Neutrophil (primary cell): ENCODE measurements at regions not wholly inside any gene's neighbourhood (a gene's known extent, or its start where the extent isn't known, plus 50 kb on each side); places are given as distances from the start of the nearest gene placed in this dataset.

Experiments
- H3K27ac ChIP-seq: fragments of 200-600 bp; sonication (generic); 2 replicates; pipeline ENCODE4 v1.5.1; 2016; ENCODE audit warnings: mild to moderate bottlenecking, moderate library complexity
- H3K27me3 ChIP-seq: fragments of 200-600 bp; sonication (generic); 2 replicates; pipeline ENCODE4 v1.6.0; 2016; ENCODE audit warnings: mild to moderate bottlenecking
- H3K36me3 ChIP-seq: fragments of 200-600 bp; sonication (generic); 2 replicates; pipeline ENCODE4 v1.5.1; 2017
- H3K4me1 ChIP-seq, 2 experiments: fragments of 200-600 bp in 1 of 2; sonication (generic) in 1 of 2; 1 replicate in 1 of 2; 2 replicates in 1 of 2; pipeline versions ENCODE4 v1.5.1 to v1.6.1; 2013 to 2016; ENCODE audit warnings: low read depth in 1 of 2, low read length in 1 of 2, mild to moderate bottlenecking in 1 of 2, moderate library complexity in 1 of 2; ENCODE audit not compliant: control insufficient read depth in 1 of 2, insufficient read depth in 1 of 2
- H3K4me3 ChIP-seq, 2 experiments: fragments of 200-600 bp in 1 of 2; sonication (generic) in 1 of 2; 1 replicate in 1 of 2; 2 replicates in 1 of 2; pipeline ENCODE4 v1.5.1; 2013 to 2016; ENCODE audit warnings: low read depth in 1 of 2, low read length in 1 of 2, mild to moderate bottlenecking in 1 of 2, moderate library complexity in 1 of 2
- H3K9me3 ChIP-seq: fragments of 200-600 bp; sonication (generic); 2 replicates; pipeline ENCODE4 v1.5.1; 2016
- CTCF ChIP-seq: fragments of 200-600 bp; sonication (generic); IDR thresholded peaks from 2 replicates; pipeline ENCODE4 v1.5.1; 2016; ENCODE audit warnings: antibody characterized with exemption

GRCh38 chr21:27146268-27146667 is 179.4 kb upstream of the ADAMTS5 start:
- Histone ChIP-seq H3K4me1 (no peaks in the 10 kb centered on the region), H3K4me3 (no peak overlapping the region), H3K27me3 (no peaks in the 10 kb centered on the region), H3K36me3 (no peaks in the 10 kb centered on the region), H3K27ac (no peak overlapping the region), H3K9me3 (no peaks in the 10 kb centered on the region)
- no peak for TF ChIP-seq CTCF

GRCh38 chr21:27145134-27145798 is 178.4 kb upstream of the ADAMTS5 start:
- H3K9me3 ChIP-seq = no peaks in the 10 kb centered on the region
- no peaks in the 10 kb centered on the region for H3K27me3 ChIP-seq
- no peaks in the 10 kb centered on the region for H3K4me1 ChIP-seq
- no peak overlapping the region for H3K27ac ChIP-seq
- H3K4me3 ChIP-seq = no peak overlapping the region
- TF ChIP-seq CTCF = no peak
- no peaks in the 10 kb centered on the region for H3K36me3 ChIP-seq

GRCh38 chr21:27143476-27143875 is 176.6 kb upstream of the ADAMTS5 start:
- Histone ChIP-seq H3K27ac (no peak overlapping the region), H3K27me3 (no peaks in the 10 kb centered on the region), H3K4me3 (no peak overlapping the region), H3K9me3 (no peaks in the 10 kb centered on the region), H3K36me3 (no peaks in the 10 kb centered on the region), H3K4me1 (no peaks in the 10 kb centered on the region)
- no peak for TF ChIP-seq CTCF

- Histone ChIP-seq H3K9me3 (no peaks in the 10 kb centered on the region), H3K27me3 (no peaks in the 10 kb centered on the region), H3K4me1 (no peaks in the 10 kb centered on the region), H3K36me3 (no peaks in the 10 kb centered on the region), H3K27ac (no peak overlapping the region), H3K4me3 (no peak overlapping the region)
- TF ChIP-seq CTCF = no peak
These were observed 172.6 kb upstream of the ADAMTS5 start for GRCh38 chr21:27139526-27139925.

- TF ChIP-seq CTCF = no peak
- Histone ChIP-seq H3K4me3 (no peak overlapping the region), H3K9me3 (no peaks in the 10 kb centered on the region), H3K36me3 (no peaks in the 10 kb centered on the region), H3K4me1 (no peaks in the 10 kb centered on the region), H3K27me3 (no peaks in the 10 kb centered on the region), H3K27ac (no peak overlapping the region)
These were observed 167.6 kb upstream of the ADAMTS5 start for GRCh38 chr21:27134516-27134915.
